Fibroblast of skin of abdomen (primary cell): ENCODE measurements at regions not wholly inside any gene's neighbourhood (a gene's known extent, or its start where the extent isn't known, plus 50 kb on each side); places are given as distances from the start of the nearest gene placed in this dataset.

Source experiments
- DNase-seq: peaks from one replicate; pipeline ENCODE4 v3.0.0-alpha.2; 2013

DNA sequence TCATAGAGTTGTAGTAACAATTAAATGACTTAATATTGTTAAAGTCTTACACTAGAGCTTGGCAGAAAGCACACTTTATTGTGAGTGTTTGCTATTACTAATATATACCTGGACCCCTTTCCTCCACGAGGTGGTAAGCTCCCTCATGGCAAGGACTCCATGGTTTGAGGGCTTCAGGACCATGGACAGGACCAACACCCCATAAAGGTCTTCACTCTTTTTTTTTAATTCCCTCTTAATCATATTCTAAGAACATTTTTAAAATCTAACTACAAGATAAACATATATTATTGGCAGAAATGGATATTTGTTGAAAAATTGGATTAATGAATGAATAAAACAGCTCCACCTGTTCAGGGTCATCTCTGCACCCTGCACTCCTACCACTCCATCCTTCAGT lies 154.5 kb downstream of the CBLN1 start:
- DNase-seq = no peak

DNA sequence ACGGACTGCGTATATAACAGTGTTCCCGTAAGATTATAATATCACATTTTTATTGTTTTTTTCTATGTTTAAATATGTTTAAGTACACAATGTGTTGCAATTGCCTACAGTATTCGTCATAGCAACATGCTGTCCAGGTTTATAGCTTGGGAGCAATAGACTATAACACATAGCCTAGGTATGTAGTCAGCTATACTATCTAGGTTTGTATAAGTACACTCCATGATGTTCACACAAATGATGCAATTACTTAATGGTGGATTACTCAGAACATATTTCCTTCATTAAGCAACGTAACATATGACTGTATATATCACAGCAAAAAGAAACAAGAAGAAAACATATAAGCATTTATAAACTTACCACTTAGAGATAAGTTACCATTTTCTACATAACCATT lies 160.0 kb downstream of the CBLN1 start:
- no peak for DNase-seq

GRCh38 chr16:49120631-49121030 lies 161.0 kb downstream of the CBLN1 start:
- no peak for DNase-seq

DNA sequence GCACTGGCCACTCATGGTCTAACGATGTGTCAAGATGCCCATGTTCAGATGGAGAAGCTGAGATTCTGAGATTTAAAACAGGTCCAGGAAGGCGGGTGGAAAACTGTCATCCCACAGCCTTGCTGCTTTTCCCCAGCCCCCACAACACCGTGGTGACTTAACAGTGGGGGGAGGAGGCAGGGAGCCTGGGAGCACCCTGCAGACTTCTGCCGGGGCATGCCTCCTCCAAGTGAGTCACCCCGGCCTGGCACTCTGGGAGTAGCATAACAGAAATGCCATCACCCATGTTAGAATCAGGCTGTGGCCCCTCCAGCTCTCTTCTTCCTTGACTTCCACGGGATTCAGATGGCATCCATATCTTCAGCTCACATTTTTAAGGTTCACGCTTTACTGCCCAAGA lies 164.8 kb downstream of the CBLN1 start:
- DNase-seq = no peak

DNA sequence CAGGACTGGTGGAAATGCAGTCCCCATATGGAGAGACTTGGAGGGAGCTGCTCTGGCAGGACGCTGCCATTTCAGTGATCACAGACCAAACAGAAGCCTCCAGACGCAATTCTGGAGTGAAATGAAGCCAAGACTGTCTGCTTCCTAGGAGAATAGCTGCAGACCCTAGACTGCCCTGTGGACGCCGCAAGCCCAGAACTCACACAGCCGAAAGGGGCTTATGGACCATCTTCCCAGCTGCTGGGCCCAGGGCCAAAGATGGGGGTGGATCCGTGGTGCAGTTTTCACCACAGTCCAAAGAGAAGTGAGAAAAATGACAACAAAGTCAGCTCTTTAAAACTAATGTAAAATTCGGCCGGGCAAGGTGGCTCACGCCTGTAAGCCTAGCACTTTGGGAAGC lies 165.7 kb downstream of the CBLN1 start:
- no peak for DNase-seq

DNA sequence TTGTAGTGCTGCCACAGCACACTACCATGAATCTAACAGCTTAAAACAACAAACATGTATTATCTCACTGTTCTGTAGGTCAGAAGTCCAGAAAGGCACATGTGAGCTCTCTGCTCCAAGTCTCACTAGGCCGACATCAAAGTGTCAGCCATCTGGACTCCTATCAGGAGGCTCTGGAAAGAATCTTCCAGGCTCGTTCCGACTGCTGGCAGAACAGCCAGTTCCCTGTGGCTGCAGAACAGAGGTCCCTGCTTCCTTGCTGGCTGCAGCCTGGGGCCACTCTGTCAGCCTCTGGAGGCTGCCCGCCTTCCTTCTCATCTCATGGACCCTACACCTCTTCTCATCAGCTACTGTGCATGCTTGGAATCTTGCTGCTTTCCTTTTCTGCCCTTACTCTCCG lies 168.9 kb downstream of the CBLN1 start:
- no peak for DNase-seq

GRCh38 chr16:49111351-49111750 lies 170.3 kb downstream of the CBLN1 start:
- no peak for DNase-seq

DNA sequence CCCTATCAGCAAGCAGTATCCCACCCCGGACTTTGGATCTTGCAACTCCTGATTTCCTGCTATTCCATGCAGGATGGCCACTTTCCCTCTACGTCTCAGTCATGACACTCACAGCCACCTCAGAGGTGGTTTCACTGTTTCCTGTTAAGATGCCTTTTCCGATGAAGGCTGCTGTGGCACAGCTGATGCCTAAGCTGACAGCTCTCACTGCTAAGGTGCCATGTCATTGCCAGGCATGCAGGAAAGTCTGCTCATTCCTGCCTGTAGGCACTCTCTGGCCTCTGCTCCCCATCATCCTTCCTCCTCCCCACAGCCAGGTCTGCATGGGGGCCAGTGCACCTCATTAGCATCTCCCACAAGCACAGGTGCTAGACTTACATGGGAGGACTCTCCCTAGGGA lies 173.0 kb downstream of the CBLN1 start:
- no peak for DNase-seq

GRCh38 chr16:49103298-49103697 lies 178.3 kb downstream of the CBLN1 start:
- DNase-seq = no peak

DNA sequence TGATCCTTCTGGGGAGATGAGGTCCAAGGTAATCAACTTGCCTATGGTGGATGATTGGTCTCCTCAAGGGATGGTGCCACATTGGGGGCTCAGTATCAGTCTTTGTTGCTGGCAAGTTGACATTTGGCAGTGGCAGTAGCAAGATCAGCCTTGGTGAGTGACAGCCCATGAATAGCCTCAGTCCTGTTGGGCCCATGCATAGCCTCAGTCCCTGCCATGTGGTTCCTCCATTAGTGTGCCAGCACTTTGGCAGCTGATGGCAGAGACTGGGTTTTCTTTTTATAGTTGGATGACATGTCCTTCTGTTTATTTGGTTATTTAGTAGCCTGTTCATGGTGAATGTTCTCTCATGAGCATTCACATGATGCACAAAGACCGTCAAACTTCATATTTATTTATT lies 179.6 kb downstream of the CBLN1 start:
- DNase-seq = no peak

- DNase-seq = no peak
Observed at GRCh38 chr16:49100366-49100765, 181.3 kb downstream of the CBLN1 start.

DNA sequence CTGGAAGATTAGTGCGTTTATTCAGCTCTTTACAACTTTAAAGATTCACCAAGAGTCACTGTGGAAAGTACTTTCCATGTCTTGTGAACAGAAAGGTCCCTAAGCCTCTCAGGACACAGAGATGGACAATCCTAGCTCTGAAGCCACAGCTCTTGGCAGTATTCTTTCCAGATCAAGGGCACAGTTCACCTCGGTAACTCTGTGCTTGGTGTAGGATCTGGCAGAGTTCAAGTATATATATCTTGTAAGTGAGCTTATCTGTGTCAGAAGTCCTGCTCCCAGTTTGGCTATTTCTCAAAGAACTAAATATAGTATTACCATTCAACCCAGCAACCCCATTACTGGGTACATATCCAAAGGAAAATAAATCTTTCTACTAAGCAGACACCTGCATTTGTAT lies 183.7 kb downstream of the CBLN1 start:
- DNase-seq = no peak

GRCh38 chr16:49096176-49096945 lies 185.3 kb downstream of the CBLN1 start:
- no peak for DNase-seq

- DNase-seq = no peak
Observed at GRCh38 chr16:49095539-49095938, 186.1 kb downstream of the CBLN1 start.

- DNase-seq = no peak
Observed at GRCh38 chr16:49094471-49094870, 187.2 kb downstream of the CBLN1 start.

DNA sequence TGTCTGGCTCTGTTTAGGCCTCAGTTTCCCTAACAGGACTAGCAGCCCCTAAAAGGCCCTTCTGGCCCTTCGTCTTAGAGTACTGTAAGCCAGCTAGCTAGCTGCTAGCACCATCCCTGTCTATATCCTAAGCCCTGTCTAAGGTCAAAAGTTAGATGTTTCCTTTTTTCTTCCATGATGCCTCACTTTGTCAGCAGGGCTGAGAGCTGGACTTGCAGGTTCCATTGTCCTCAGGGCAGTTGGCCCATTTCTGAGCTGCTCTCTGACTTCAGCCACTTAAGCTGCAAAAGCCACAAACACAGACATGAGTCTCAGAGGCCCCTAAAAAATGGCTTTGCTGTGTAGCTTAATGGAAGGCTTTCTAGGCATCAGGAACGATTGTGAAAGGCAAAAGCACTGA lies 187.7 kb downstream of the CBLN1 start:
- DNase-seq = no peak

DNA sequence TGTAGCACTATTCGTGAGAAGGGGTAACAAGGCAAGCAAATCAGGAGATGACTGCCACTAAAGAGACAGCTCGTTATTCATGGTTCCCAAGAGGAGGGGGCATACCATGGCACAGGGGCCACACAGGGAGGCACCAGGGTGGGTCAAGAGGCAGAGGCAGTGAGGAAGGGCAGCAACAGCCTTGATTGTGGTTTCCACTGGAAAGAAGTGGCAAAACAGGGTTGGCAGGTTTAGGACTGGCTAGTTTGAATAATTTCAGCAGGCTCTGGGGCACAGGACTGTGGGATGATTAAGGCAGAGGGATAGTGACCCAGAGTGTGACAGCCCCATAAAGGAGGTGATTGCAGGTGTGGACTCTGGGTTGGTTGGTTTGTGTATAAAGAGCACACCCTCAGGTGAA lies 188.9 kb downstream of the CBLN1 start:
- DNase-seq = no peak

GRCh38 chr16:49089533-49089932 lies 192.1 kb downstream of the CBLN1 start:
- DNase-seq = no peak

DNA sequence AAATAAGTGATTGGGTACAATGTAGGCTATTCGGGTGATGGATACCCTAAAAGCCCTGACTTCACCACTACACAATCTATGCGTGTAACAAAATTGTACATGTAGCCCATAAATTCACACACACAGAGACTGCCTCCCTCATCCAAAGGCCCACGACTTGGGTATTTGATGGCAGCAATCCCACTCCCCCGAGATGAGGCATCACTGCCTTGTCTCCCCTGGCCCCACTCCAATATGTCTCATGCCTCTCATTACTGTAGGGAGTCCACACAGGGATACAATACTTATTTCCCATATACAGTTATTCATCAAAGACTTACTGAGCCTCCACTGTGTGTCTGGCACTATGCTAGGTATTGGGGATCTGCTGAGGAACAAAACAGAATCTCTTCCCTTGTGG lies 192.6 kb downstream of the CBLN1 start:
- no peak for DNase-seq

GRCh38 chr16:49085686-49086085 lies 196.0 kb downstream of the CBLN1 start:
- DNase-seq = peak; percentile 1

GRCh38 chr16:49084628-49085390 lies 196.8 kb downstream of the CBLN1 start:
- no peak for DNase-seq

DNA sequence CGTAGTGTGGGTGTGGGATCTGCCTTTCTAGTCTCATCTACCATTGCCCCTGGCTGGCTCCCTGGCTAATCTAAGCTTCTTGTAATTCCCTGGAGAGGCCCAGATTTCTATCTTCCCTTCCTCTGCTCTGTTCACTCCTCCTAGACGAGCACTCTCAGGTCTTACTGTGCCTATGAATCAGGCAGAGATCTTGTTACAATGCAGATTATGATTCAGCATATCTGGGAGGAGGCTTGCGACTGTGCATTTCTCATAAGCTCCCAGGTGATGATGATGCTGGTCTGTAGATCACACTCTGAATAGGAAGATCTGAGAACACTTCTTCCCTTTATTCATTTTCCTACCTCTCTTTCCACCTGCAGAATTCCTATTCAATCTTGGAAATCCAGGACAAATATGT lies 200.1 kb downstream of the CBLN1 start:
- no peak for DNase-seq

DNA sequence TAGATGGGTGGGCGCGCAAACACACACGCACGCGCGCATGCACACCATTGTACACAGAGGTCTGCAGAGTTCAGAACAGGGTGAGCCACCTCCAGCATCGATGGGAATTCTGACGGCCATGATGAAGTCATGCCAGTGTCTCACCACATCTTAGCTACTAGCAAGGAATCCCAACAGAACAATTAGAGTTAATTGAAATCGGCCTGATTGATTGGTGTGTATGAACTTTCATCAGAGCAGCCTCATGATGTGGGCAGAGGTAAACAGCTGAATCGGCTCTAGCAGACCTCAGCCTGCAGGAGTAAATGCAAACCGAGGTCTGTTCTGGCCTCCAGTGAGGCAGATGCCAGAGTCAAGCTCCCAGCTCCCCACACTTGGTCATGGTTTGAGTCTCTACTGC lies 200.6 kb downstream of the CBLN1 start:
- no peak for DNase-seq

DNA sequence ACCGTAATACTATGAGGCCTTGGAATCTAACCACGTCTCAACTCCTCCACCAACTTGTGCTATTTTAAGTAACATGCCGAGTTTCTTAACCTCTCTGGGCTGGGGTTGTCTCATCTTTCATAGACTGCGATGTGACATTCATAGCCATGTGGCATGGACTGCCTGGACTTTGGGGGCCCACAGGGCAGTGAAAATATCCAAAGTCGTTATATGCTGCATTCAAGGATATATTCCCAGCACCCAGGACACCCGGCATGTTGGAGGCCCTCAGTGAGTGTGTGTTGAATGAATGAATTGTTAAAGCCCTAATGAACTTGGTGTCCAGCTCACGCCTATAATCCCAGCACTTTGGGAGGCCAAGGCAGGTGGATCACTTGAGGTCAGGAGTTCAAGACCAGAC lies 203.1 kb downstream of the CBLN1 start:
- no peak for DNase-seq
